GM21737 (cell line): ENCODE measurements at regions not wholly inside any gene's neighbourhood (a gene's known extent, or its start where the extent isn't known, plus 50 kb on each side); places are given as distances from the start of the nearest gene placed in this dataset.

Source experiments
- ATAC-seq: cut with Tn5 transposase; IDR thresholded peaks from one replicate; pipeline ENCODE4 v1.9.1; 2021; ENCODE audit warnings: mild to moderate bottlenecking, moderate library complexity; ENCODE audit not compliant: unreplicated experiment

DNA sequence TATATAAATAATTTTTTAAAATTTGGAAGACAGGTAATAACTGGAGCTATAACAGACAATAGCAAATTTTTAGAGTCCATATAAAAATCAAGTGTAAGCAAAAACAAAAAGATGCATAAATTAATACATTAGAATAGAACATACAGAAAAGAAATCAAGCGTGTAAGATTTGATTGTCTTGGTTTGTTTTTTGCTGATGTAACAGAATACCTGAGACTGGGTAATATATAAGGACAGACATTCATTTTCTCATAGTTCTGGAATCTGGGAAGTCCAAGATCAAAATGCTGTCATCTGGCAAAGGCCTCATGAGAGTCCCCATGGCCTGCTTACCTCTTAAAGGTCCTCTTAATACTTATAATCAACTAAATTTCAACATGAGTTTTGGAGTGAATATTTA is 1010.1 kb downstream of the CDH18 start:
- no peak for ATAC-seq

DNA sequence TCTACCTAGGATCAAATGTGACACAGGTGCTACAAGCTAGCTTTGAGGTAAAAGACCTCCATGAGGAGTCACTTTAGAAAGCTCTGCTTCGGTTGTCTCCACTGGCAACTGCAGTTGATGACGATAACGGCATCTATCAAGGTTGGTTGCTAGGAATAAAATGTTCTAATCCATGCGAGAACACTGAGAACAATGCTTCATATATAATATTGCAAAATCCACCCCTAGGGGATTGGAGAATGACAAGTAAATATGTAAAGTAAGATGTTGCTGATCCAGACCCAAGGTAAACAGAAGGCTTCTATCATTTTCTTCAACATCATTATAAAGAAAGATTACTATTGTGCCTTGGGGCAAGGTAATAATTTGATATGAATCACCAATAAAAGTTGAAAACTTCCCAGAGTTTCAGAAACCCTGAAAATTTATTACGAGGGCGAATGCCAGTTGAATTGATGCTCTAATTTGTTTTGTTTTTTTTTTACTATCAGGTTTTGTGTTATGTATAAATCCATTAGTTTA is 1003.4 kb downstream of the CDH18 start:
- no peak for ATAC-seq

DNA sequence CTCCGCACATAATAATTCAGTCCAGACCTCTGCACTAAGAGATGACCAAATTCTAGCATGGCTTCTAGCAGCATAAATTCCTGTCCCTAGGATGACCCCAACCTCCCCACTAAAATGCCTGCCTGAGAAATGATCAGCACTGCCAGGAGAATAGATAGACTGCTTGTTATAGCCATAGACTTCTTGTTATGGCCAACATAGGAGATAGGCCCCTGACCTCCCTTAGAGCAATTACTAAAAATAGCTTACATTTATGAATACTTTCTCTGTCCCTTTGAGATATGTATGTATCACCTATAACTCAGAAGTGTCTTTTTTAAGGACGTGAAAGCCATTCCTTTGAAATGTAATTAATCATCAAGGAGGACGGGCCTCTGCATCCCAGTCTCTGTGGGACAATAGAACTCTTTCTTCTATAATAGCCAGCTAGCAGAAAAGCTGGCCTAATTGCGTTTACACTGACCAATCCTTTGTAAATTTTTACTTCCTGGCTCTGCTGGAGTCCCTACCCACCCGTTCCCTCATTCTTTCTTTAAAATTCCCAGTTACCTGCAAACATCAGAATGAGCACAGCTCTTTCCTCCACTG is 1002.7 kb downstream of the CDH18 start:
- no peak for ATAC-seq

DNA sequence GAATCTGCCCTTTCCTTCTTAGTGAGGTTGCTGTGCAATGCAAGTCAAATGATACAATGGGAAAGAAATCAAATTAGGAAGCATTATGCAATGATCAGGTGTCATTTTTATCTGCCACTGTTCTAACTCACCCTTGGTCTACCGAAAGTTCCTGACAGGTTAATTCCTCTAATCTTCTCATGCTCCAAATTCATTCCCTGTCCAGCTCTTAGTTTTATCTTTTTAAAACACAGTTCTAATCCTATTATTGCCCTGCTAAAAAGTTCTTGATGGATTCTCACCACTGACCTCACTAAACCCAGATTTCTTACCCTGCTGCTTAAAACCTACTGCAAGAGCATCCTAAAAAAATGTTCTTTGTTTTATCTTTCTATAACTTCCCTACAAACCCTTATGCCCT is 1000.9 kb downstream of the CDH18 start:
- ATAC-seq, result no peak

DNA sequence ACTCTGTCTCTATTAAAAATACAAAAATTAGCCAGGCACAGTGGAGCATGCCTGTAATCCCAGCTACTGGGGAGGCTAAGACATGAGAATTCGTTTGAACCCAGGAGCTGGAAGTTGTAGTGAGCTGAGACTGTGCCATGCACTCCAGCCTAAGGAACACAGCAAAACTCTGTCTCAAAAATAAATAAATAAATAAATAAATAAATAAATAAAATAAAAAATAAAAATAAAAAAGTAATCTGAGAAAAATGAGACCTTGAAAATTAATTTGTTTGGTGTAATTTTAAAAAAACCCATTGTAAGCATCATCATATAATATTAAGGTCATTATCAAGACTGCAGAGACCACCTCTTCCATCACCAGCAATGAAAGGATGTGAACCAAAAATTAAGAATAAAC is 997.1 kb downstream of the CDH18 start:
- ATAC-seq, result no peak

DNA sequence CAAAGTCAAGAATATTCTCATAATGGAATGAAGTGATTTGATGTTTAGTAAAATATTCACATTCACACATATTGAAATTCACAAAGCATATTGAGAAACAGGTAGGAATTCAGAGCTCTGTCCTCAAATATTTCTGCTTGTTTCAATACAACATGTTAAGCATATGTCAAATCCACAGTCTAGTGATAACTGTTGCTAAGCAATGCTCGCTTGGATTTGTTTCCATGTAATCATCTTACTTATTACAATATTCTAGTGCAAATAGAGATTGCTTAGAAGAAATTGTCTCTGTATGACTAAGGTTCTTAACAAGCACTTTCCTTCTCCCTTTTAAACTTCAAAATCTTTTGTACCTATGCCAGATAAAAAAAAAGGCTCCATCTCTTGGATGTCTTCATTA is 995.7 kb downstream of the CDH18 start:
- no peak for ATAC-seq

DNA sequence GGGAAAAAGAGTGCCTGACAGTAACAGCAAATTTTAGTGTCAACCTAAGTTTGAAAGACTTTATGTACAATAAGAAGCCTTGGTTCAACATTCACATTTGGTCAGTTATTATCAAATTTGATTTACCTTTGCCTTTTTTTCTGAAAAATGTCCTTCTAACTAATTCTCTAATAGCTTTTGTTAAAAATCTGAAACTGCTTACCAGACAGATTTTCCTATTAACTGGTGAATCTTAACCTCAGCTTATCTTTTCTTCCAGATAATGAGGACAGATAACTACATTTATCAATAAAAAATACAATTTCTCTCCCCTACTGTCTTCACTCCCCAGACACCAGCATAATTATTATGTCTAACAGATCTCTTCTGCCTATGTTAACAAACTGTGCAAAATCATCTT is 988.5 kb downstream of the CDH18 start:
- ATAC-seq, result no peak

DNA sequence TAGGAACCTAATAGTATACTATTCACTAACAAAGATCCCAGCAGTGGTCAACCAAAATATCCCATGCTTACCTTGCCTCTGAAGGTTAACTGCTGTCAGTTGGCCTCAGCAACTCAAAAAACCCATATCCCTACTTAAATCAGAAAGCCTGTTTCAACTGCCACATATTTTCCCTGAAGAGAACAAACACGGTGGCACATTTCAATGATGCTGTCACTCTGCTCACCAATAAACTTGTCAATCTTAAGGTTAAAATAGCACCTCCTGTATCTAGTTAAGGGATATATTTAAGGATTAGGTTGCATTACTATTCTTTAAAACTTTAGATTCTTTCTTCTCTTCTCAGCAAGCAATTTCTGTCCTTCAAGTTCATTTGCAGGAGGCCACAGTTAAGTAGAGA is 986.9 kb downstream of the CDH18 start:
- ATAC-seq, result no peak

DNA sequence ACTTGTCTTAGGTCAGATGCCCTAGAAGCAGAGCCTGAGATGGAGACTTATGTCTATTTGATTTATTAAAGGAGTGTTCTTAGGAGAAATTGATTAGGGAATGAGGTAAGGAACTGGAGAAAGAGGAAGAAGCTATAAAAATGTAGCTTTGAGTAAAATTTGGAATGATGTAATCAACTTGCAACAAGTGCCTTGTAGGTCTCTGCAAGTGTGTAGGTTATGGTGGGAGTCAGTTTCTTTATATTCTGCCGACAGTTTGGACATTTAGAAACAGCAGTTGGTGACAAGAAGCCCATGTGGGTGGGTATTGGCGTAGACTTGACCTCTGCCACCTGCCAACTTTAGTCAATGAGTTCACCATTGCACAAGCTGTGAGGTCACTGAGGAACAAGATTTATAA is 986.5 kb downstream of the CDH18 start:
- no peak for ATAC-seq

DNA sequence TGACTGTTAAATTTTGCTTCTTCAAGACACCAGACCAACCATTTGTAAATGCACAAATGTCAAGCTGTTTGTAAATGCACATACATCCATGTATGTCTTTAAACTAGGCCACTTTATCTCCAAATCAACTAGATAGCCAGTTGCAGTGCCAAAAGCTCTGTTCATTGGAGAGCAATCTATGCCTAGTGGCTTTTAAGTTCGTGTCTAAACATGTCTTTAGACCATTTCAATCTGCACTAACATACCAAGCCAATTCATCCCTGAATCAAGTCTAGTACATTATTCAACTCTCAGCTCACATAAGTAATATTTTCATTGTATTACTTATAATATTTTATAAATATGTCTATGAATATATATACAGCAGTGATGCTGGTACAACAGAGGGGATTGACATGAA is 985.9 kb downstream of the CDH18 start:
- no peak for ATAC-seq

DNA sequence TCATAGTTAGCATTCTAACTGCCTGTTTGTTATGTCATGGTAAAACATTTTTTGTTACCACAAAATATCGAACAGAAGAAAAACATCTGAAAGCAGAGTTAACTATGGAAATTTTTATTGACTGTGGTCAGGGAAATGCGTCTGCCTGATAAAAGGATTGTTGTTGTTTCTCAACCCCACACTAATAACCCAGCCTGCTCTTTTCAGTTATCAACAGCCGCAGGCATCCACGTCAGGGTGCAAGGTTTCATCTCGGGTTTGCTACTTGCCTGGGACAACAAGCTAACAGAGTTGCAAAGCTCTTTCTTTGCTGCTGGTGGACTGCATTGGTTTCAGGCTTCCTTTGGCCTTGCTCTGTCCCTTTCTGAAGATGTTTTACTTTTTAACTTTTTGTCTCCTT is 969.2 kb downstream of the CDH18 start:
- no peak for ATAC-seq

DNA sequence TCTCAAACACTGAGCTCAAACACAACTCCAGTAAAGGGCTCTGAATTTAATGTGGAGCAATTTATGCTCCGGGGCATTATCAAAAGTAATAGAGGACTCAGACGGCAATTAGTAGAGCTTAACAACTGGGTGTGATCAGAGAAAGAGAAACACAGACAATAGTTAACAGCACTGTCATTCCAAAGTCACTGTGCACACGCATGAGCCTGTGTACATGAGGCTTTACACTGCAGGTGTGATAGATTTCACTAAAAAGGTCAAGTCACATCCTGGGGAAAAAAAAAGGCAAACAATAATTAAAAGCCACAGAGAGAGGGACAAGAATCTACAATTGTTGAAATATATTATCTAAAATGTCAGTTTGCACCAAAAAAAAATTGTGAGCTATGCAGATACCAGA is 956.5 kb downstream of the CDH18 start:
- no peak for ATAC-seq

DNA sequence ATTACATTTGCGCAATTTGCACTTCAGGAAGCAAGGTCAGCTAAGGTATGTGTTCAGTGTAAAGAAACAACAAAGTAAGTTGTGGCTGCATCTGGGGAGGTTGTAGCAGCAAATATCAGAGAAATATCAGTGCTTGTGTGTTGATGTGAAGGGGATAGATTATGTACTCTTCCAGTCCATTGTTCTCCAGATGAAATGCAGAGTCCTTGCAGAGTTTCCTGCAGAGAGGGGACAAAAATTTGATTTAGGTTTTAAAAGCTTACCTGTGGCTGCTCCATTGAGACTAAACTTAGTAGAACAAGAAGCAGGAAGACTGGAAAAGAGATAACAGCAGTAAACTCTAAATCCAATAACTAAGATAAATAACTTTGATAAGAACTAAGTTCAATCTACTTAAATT is 952.2 kb downstream of the CDH18 start:
- ATAC-seq, result no peak

DNA sequence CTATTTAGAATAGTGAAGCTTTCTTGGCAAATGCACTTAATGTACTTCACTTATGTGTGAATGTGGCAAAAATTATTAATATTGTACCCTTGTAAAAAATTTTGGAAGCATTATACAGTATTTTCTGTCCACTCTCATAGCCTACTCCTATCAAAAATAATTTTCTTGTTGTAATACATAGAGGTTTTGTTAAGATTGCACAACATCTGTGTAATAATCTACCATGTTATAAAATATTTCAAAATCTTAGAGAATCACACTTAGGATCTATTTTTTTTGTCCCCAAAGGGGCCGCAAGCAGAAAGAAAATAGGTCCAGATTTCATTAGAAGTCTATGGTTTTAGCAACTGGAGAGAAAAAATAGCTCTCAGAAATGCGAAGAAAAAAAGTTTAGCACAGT is 945.9 kb downstream of the CDH18 start:
- no peak for ATAC-seq

DNA sequence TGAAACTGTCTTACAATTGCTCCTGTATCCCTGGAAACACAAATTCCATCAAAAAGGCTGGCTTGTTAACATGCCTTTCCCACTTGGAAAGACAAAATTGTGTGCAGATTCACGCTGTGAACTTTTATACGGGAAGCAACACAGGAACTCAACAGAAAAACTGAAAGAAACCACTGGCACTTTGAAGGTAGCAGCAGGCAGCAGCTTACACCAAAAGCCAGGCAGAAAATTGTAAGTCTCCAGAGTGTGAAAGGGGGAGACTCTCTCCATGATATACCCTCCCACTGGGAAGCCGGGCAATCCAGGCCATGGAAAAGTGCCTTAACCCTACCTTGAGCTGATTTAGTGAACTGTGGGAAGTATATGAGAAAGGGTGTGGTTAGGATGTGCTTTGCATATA is 943.7 kb downstream of the CDH18 start:
- ATAC-seq, result no peak

DNA sequence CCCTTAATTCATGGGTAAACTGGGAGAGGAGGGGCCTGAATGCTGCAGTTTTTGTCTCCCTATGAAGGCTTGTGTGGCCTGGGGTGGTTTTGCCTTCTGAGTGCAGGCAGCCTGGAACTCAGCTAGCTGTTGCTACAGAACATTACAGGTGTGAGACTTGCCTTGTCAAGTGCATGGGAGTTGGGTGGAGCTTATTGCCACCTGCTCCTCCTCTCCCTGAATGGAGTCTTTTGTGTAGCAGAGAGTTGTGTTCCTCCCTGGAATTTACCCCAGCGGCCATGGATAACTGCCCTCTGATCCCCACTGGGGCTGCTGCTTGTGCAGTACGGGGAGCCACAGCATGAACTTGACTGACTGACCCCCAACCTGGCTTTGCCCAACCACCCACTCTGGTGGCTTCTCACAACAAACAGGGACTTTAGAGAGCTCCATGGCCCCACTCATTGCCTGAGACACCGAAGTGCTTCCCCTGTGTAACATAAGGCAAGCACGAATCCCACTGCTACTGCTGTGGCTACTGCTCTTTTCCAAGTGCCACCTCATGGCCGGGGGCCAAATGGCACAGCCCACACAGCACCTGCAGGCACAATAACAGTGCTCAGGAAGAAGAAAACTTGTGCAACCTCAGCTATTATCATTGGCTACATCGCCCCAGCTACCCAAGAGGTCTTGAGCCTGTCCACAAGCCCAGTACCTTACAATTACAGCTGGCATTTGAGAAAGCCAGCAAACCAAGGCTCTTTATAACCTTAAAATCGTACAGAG is 942.9 kb downstream of the CDH18 start:
- no peak for ATAC-seq

DNA sequence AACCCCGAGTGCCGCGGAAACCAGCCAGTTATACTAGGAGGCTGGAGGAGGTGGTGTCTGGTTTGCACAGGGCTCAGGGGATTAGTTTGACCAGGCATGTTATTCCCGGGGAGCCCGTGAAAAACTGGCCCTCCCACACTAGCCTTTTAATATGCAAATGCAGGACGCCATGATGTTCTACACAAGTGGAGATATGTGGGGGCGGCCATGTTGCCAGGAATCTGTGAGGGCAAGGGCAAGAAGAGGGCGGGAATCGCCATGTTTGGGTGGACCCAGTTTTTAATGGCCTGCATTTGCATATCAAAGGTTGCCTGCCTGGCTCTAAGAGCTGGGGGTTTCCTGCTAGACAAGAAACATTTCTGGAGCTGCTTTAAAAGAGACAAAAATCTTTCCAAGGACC is 940.7 kb downstream of the CDH18 start:
- no peak for ATAC-seq

DNA sequence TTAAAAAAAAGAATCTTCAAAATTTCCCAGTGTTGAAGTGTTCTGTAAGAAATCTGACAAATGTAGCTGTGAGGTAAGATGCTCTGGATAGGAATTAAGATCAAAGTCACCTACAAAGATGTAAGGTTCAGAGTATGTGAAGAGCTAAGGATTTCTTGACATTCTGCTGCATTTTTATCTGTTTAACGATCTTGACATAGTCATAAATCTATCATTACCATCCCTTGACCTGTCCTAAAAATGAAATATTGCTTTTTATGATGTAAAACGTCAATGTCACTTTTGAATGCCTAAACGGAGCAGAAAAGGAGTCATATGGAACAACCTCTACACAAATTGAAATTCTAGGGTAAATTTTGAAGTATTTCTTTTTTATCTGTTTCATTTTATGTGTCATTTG is 939.3 kb downstream of the CDH18 start:
- no peak for ATAC-seq

DNA sequence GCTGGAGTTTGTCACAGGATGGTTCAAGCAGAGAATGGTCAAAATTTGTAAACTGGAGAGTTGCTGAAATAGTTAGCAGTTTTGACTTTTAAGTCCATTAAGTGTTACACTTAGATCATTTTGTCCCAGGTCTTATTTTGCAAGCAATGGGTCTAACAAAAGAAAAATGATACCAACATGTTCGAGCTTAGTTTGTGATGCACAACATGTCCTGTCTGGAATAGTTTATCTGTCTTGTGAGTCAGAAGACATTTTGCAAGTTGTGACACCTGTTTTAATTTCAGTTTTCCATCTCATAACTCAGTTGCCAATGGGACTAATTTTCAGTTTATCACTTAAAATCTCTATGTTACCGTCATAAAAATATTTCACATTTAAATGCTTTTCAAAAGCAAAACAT is 929.8 kb downstream of the CDH18 start:
- ATAC-seq, result no peak

DNA sequence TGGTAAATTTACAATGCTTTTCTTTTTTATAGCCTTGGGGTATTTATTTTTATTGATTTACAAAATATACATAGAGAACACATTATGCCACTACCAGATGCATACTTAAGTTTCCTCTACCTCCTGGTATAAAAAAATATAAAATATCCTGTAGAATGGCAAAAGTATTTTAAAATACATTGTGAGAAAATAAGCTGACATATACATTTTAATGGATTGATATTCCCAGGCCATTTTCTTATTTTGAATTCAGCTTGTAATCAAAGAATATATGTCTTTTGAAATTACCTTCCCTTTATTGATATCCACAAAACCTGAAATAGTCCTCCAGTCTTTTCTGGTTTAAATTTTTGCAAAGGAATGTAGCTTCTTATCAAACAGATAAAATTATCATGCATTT is 923.9 kb downstream of the CDH18 start:
- no peak for ATAC-seq

DNA sequence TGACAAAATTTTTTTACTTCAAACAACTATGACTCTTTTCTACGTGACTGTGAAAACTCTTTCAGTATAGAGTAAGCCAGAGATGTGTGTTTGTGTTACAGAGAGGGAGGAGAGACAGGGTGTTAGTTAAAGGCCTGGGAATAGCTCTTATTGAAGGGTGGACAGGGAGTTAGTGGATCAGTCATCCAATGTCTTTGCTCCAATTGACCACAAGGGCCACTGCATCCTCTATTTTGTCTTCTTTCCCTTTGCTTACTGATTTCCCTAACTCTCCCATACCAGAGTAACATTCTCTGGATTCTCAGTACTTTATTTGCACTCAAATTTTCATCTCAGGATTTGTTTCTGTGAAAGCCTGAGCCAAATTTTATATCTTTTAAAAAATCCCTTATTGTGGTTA is 920.3 kb downstream of the CDH18 start:
- ATAC-seq, result no peak

DNA sequence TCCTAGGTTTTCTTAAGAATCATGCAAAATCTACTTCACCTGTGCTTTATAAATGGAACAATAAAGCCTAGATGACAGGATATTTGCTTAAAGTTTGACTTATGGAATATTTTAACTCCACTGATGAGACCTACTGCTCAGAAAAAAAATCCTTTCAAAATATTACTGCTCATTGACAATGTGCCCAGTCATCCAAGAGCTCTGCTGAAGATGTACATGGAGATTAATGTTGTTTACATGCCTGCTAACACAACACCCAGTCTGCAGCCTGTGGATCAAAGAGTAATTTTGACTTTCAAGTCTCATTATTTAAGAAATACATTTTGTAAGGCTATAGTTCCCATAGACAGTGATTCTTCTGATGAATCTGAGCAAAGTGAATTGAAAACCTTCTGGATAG is 889.6 kb downstream of the CDH18 start:
- ATAC-seq, result no peak

DNA sequence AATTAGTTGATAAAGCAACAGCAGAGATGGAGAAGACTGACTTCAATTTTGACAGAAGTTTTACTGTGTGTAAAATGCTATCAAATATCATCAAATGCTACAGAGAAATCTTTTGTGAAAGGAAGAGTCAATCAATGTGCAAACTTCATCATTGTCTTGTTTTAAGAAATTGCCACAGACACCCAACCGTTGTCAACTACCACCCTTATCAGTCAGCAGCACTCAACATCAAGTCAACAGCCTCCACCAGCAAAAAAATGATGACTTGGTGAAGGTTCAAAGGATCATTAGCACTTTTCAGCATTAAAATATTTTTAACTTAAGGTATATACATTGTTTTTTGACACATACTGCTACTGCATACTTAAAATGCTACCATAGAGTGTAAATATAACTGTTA is 888.8 kb downstream of the CDH18 start:
- no peak for ATAC-seq
